OCI-LY3 (cell line): ENCODE measurements at regions not wholly inside any gene's neighbourhood (a gene's known extent, or its start where the extent isn't known, plus 50 kb on each side); places are given as distances from the start of the nearest gene placed in this dataset.

Experiments used
- EZH2phosphoT487 ChIP-seq: fragments of 200-600 bp; shearing (Covaris generic); IDR thresholded peaks from 2 replicates; pipeline ENCODE4 v1.6.1; 2018; ENCODE audit warnings: antibody characterized with exemption, mixed run types, low read depth
- TF ChIP-seq, protein P1 (sequence below): fragments of 200-600, 300-600 bp; sonication (generic); IDR thresholded peaks from 2 replicates; pipeline ENCODE4 v1.5.1; 2014; ENCODE audit warnings: antibody characterized with exemption, low read length, low read depth

DNA sequence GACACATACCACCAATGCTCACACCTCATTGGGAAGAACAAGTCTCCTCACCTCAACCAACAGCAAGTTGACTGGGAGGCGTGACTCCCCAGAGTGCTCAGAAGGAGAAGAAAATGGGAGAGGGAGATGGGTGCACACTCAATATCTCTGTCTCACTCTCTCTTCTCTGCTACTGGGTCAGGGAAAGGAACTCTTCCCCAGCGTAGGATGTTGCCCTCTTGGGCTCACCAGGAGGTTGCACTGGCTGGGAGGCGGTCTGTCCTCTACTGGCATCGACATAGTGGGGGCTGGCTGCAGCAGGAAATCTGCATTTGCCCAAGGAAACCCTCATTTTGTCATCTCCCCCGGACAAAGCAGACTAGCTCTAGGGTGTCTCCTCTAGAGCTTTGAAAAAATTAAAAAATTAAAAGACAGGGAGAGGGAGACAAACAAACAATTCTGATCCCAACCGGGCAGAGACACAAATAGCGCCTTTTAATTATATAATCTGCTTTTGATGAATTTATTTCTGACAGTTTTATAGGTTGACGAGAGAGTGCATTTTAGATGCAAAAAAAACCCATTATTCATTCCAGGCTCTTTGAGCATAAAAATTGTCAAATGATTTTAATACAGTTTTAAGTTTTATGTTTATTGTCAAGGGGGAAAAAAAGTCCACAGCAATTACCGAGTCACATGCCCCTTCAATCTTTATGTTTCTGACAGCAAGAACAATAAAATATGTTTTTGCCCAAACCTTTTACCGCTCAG is 179.3 kb upstream of the MVB12B start:
- TF ChIP-seq, protein P1, sequence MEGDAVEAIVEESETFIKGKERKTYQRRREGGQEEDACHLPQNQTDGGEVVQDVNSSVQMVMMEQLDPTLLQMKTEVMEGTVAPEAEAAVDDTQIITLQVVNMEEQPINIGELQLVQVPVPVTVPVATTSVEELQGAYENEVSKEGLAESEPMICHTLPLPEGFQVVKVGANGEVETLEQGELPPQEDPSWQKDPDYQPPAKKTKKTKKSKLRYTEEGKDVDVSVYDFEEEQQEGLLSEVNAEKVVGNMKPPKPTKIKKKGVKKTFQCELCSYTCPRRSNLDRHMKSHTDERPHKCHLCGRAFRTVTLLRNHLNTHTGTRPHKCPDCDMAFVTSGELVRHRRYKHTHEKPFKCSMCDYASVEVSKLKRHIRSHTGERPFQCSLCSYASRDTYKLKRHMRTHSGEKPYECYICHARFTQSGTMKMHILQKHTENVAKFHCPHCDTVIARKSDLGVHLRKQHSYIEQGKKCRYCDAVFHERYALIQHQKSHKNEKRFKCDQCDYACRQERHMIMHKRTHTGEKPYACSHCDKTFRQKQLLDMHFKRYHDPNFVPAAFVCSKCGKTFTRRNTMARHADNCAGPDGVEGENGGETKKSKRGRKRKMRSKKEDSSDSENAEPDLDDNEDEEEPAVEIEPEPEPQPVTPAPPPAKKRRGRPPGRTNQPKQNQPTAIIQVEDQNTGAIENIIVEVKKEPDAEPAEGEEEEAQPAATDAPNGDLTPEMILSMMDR = no peak
- TF ChIP-seq EZH2phosphoT487 = no peak
